ENCODE measurements at regions not wholly inside any gene's neighbourhood (a gene's known extent, or its start where the extent isn't known, plus 50 kb on each side); places are given as distances from the start of the nearest gene placed in this dataset.

DNA sequence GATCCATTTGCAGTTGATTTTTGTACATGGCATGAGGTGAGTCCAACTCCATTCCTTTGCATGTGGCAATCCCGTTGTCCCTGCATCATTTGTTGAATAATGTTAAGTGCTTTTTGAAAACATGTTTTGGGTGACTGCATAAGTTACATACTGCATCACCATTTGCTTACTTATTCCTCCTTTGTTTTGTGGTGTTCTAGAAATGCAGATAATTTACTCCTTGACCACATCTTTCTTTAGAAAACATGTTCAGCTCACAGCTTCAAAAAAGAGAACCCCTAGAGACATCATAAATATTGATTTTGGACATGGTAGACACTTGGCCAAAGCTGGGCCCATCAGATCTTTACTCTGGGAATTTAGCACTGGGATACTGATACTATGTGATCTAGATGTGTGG lies 135.3 kb upstream of the DAZL start:
- TF ChIP-seq, protein P1, sequence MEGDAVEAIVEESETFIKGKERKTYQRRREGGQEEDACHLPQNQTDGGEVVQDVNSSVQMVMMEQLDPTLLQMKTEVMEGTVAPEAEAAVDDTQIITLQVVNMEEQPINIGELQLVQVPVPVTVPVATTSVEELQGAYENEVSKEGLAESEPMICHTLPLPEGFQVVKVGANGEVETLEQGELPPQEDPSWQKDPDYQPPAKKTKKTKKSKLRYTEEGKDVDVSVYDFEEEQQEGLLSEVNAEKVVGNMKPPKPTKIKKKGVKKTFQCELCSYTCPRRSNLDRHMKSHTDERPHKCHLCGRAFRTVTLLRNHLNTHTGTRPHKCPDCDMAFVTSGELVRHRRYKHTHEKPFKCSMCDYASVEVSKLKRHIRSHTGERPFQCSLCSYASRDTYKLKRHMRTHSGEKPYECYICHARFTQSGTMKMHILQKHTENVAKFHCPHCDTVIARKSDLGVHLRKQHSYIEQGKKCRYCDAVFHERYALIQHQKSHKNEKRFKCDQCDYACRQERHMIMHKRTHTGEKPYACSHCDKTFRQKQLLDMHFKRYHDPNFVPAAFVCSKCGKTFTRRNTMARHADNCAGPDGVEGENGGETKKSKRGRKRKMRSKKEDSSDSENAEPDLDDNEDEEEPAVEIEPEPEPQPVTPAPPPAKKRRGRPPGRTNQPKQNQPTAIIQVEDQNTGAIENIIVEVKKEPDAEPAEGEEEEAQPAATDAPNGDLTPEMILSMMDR (conservative IDR thresholded peaks at IDR 0.05; ENCODE audit: low read depth in 2 of 2), result no peak
- no peak for TF ChIP-seq EZH2phosphoT487 (IDR thresholded peaks at IDR 0.05; ENCODE audit: unreplicated experiment)
- no peak for TF ChIP-seq CREB1 (CRISPR knock-in tag; IDR thresholded peaks at IDR 0.05; ENCODE audit: low read depth)
- TF ChIP-seq POLR2AphosphoS5 (IDR thresholded peaks at IDR 0.05; ENCODE audit: low read depth), result no peak
- TF ChIP-seq EZH2 (IDR thresholded peaks at IDR 0.05; ENCODE audit: low read depth, unreplicated experiment), result no peak
- TF ChIP-seq, protein P2, sequence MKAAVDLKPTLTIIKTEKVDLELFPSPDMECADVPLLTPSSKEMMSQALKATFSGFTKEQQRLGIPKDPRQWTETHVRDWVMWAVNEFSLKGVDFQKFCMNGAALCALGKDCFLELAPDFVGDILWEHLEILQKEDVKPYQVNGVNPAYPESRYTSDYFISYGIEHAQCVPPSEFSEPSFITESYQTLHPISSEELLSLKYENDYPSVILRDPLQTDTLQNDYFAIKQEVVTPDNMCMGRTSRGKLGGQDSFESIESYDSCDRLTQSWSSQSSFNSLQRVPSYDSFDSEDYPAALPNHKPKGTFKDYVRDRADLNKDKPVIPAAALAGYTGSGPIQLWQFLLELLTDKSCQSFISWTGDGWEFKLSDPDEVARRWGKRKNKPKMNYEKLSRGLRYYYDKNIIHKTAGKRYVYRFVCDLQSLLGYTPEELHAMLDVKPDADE (IDR thresholded peaks at IDR 0.05), result no peak
- TF ChIP-seq, protein P3, sequence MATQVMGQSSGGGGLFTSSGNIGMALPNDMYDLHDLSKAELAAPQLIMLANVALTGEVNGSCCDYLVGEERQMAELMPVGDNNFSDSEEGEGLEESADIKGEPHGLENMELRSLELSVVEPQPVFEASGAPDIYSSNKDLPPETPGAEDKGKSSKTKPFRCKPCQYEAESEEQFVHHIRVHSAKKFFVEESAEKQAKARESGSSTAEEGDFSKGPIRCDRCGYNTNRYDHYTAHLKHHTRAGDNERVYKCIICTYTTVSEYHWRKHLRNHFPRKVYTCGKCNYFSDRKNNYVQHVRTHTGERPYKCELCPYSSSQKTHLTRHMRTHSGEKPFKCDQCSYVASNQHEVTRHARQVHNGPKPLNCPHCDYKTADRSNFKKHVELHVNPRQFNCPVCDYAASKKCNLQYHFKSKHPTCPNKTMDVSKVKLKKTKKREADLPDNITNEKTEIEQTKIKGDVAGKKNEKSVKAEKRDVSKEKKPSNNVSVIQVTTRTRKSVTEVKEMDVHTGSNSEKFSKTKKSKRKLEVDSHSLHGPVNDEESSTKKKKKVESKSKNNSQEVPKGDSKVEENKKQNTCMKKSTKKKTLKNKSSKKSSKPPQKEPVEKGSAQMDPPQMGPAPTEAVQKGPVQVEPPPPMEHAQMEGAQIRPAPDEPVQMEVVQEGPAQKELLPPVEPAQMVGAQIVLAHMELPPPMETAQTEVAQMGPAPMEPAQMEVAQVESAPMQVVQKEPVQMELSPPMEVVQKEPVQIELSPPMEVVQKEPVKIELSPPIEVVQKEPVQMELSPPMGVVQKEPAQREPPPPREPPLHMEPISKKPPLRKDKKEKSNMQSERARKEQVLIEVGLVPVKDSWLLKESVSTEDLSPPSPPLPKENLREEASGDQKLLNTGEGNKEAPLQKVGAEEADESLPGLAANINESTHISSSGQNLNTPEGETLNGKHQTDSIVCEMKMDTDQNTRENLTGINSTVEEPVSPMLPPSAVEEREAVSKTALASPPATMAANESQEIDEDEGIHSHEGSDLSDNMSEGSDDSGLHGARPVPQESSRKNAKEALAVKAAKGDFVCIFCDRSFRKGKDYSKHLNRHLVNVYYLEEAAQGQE (IDR thresholded peaks at IDR 0.05; ENCODE audit: unreplicated experiment), result no peak
- TF ChIP-seq NANOG (IDR thresholded peaks at IDR 0.05; ENCODE audit: borderline replicate concordance), result no peak
- no peak for TF ChIP-seq JUNB (IDR thresholded peaks at IDR 0.05; ENCODE audit: unreplicated experiment)

Data from GM23338 (cell line).